ENCODE measurements at regions not wholly inside any gene's neighbourhood (a gene's known extent, or its start where the extent isn't known, plus 50 kb on each side); places are given as distances from the start of the nearest gene placed in this dataset.

GRCh38 chr21:35868005-35868868 is 192.1 kb downstream of the SETD4 start:
- TF ChIP-seq CTCF (IDR thresholded peaks at IDR 0.05) = no peak
- no peak for TF ChIP-seq POLR2A (IDR thresholded peaks at IDR 0.05)

Measured in adrenal gland (tissue), 5 donors.